Tibial artery (tissue), 4 donors: ENCODE measurements at regions not wholly inside any gene's neighbourhood (a gene's known extent, or its start where the extent isn't known, plus 50 kb on each side); places are given as distances from the start of the nearest gene placed in this dataset.
A peak's percentile ranks its signal among the peaks of the same experiment; 100 is the strongest.

Experiments used
- DNase-seq, 2 donors: peaks; one replicate each; pipeline ENCODE4 v3.0.0-alpha.2; 2019
- H3K27ac ChIP-seq, 2 donors: fragments of 200-600 bp; sonication (generic) in 1 of 2; 1 replicate in 1 of 2; 2 replicates in 1 of 2; pipeline ENCODE4 v1.5.1; 2018 to 2019; ENCODE audit warnings: mild to moderate bottlenecking in 1 of 2
- H3K27me3 ChIP-seq, 2 donors: fragments of 200-600 bp; sonication (generic) in 1 of 2; one replicate each; pipeline versions ENCODE4 v1.5.1 to v1.6.0; 2016 to 2019
- H3K36me3 ChIP-seq, 3 donors: fragments of 200-600 bp; sonication (generic) in 2 of 3; one replicate each; pipeline ENCODE4 v1.5.1; 2016 to 2019; ENCODE audit warnings: mild to moderate bottlenecking in 2 of 3
- H3K4me1 ChIP-seq, 4 donors: fragments of 200-600 bp; sonication (generic) in 2 of 4; 1 replicate in 3 of 4; 2 replicates in 1 of 4; pipeline ENCODE4 v1.5.1; 2016 to 2019
- H3K4me3 ChIP-seq, 2 donors: fragments of 200-600 bp; sonication (generic) in 1 of 2; 1 replicate in 1 of 2; 2 replicates in 1 of 2; pipeline ENCODE4 v1.5.1; 2018 to 2019; ENCODE audit warnings: mild to moderate bottlenecking in 2 of 2
- H3K9me3 ChIP-seq, 3 donors: fragments of 200-600 bp; sonication (generic) in 1 of 3; one replicate each; pipeline ENCODE4 v1.5.1; 2016 to 2019
- CTCF ChIP-seq, 2 experiments: fragments of 200-600 bp in 1 of 2; fragments of 450-650 bp in 1 of 2; IDR thresholded peaks; one replicate each; pipeline ENCODE4 v1.5.1; 2017 to 2019; ENCODE audit warnings: antibody characterized with exemption in 2 of 2, mild to moderate bottlenecking in 1 of 2, moderate library complexity in 1 of 2
- intact Hi-C: fragments of 100-400 bp; cut with DNase I; formaldehyde crosslinking; loops from one replicate; pipeline ENCODE4 v1.15.0; 2023; ENCODE audit warnings: low total_unique reads

- no peak for DNase-seq
Measured at GRCh38 chr7:41917-42565, 150.3 kb upstream of the FAM20C start.

DNA sequence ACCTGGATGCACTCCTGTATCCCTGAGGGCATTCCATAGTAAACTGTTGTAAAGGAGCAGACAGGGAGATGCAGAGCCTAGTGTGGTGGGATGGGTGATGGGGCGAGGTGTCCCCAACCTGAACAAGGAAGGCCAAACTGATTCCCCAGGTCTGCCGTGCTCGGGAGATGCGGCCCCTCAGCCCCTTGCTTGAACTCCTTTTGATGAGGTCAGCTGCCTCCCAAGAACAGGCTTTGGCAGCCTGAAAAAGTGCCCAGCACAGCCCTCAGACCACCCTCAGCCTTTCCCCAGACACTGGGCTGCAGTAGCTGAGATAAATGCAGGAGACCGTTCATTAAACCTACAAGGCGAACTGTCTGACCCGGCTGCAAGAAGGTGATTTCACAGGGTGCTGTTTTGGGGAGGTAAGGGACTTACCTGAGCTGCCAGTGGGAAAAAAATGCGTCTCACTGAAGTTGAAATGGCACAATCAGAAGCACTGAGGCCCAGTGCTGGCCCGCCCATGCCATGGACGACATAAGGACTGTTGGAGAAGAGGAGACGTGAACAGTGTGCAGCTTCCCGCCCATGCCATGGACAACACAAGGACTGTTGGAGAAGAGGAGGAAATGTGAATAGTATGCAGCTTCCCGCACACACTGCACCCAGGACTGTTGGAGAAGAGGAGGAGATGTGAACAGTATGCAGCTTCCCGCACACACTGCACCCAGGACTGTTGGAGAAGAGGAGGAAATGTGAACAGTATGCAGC is 148.4 kb upstream of the FAM20C start:
- H3K9me3 ChIP-seq, result no peaks in the 10 kb centered on the region
- TF ChIP-seq CTCF (IDR thresholded peaks at IDR 0.05), result no peak
- H3K36me3 ChIP-seq, result no peaks in the 10 kb centered on the region
- no peak overlapping the region for H3K4me3 ChIP-seq
- peak in 1 of 2 donors; percentile 47 for DNase-seq
- H3K27me3 ChIP-seq, result peaks cover 0 to 40% of the 10 kb centered on the region in 2 donors
- no peaks in the 10 kb centered on the region for H3K4me1 ChIP-seq
- H3K27ac ChIP-seq, result no peak overlapping the region
- intact Hi-C loops, result no loop called here

More at GRCh38 chr7:41917-42565, 150.3 kb upstream of the FAM20C start:
- H3K27ac ChIP-seq, result no peak overlapping the region
- no peaks in the 10 kb centered on the region for H3K9me3 ChIP-seq
- H3K4me3 ChIP-seq, result no peak overlapping the region
- intact Hi-C loops, result no loop called here
- peaks cover 0 to 40% of the 10 kb centered on the region in 2 donors for H3K27me3 ChIP-seq
- no peaks in the 10 kb centered on the region for H3K36me3 ChIP-seq
- no peak for TF ChIP-seq CTCF (IDR thresholded peaks at IDR 0.05)
- no peaks in the 10 kb centered on the region for H3K4me1 ChIP-seq

- intact Hi-C loops, result no loop called here
- no peak overlapping the region for H3K4me3 ChIP-seq
- no peaks in the 10 kb centered on the region for H3K9me3 ChIP-seq
- H3K27me3 ChIP-seq, result peaks cover 0 to 40% of the 10 kb centered on the region in 2 donors
- H3K27ac ChIP-seq, result no peak overlapping the region
- no peak for TF ChIP-seq CTCF (IDR thresholded peaks at IDR 0.05)
- H3K4me1 ChIP-seq, result no peaks in the 10 kb centered on the region
- DNase-seq, result no peak
- H3K36me3 ChIP-seq, result no peaks in the 10 kb centered on the region
Measured at GRCh38 chr7:44541-44896, 147.9 kb upstream of the FAM20C start.

DNA sequence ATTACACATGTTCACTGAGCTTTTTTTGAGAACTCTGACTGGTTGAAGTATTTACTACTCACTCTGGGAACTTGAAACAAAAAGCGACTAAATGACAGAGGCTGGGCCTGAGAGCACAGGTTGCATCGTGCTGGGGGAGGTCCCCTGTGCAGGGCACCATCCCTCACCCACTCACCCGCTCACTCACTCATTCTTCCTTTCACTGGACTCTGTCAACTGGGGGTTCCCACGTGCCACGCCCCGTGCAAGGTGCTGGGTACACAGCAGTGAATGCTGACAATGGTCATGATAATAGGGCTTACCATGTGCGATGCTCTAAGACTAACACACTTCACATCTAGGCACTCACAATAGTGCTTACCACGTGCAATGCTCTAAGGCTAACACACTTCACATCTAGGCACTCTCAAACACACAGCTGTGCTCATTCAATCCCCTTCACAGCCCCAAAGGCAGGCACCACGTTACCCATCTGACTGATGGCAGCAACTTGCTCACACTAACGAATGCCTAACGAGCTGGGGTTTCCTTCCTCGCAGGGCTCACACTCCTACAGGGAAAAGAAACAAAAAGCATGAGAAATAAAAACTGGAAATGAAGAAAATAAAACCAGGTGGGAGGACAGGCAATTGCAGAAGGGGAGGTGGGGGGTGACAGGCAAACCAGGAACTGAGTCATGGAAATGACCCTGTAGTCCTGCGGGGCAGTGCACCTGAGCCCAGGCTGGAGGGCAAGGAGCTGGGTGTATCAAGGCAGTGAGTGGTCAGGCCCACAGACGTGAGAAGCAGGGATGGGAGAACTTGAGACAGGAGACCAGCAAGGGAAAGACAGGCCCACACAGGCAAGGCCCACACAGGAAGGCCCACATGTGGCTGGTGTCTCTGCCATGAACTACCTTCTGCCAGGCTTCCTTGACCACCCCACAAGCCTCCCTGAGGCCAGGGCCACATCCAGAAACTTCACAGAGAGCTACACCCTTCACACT is 147.0 kb upstream of the FAM20C start:
- no peaks in the 10 kb centered on the region for H3K4me1 ChIP-seq
- no peaks in the 10 kb centered on the region for H3K36me3 ChIP-seq
- no peak overlapping the region for H3K27ac ChIP-seq
- H3K9me3 ChIP-seq, result no peaks in the 10 kb centered on the region
- peak in 1 of 2 donors; percentile 51 for DNase-seq
- peaks cover 0 to 40% of the 10 kb centered on the region in 2 donors for H3K27me3 ChIP-seq
- H3K4me3 ChIP-seq, result no peak overlapping the region
- no peak for TF ChIP-seq CTCF (IDR thresholded peaks at IDR 0.05)
- intact Hi-C loops, result no loop called here

DNA sequence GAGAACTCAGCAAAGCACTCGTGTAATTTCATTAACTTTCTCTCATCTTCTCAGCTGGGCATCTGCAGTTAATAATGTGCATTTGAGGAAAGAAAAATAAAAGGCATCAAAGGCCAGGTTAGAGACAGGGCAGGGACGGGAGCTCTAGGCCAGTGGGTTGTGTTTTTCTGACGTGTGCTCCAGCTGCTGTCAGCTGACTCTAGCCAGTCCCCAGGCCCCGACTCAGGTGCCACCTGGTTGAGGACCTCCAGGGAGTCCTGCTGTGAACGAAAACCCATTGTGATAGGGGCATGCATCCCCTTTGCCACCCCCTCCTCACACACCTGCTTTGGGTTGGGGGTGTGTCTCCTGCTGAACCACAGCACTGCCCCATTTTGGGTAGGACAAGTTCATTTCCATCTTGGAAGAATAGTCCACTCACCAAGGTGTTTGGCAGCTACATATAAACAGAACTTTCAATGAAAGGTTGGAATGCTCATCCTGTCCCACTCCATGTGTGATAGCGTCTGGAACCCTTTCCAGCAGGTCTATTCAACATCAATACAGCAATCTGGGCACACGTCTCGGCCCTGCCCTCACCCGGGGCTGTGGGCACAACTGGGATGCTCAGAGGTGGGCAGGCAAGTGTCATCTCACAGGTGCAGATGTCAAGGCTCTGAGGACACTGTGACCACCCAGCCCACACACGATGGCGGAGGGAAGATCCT is 146.1 kb upstream of the FAM20C start:
- TF ChIP-seq CTCF (IDR thresholded peaks at IDR 0.05), result no peak
- no peaks in the 10 kb centered on the region for H3K4me1 ChIP-seq
- intact Hi-C loops, result no loop called here
- H3K4me3 ChIP-seq, result no peak overlapping the region
- no peak overlapping the region for H3K27ac ChIP-seq
- no peak for DNase-seq
- H3K36me3 ChIP-seq, result no peaks in the 10 kb centered on the region
- H3K9me3 ChIP-seq, result no peaks in the 10 kb centered on the region
- peaks cover 0 to 40% of the 10 kb centered on the region in 2 donors for H3K27me3 ChIP-seq
